ENCODE measurements at regions not wholly inside any gene's neighbourhood (a gene's known extent, or its start where the extent isn't known, plus 50 kb on each side); places are given as distances from the start of the nearest gene placed in this dataset.

DNA sequence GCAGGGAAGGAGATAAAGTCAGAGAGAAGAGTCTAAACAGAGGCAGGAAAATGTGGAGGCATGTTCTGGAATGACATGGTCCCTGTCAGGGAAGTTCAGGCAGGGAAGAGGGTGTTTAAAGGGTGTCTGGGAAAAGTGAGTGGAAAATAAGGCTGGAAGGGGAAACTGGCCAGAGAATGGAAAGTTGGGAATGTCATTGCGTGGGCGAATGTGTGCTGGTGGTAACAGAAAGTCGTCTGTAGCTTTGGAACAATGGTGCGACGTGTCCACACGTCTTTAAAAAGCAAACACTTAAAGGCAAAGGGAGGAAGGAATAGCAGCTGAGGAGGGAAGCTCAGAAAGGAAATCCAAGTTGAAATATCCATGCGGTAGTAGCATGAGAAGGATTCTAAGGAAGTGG lies 469.5 kb upstream of the SALL3 start:
- no peaks in the 10 kb centered on the region for H3K79me2 ChIP-seq (ENCODE audit: insufficient read depth, low read depth, low read length)
- CTCF ChIA-PET (ENCODE audit: unreplicated experiment), result no interaction called here
- BruUV-seq (replicated peaks), result no TSS peak

DNA sequence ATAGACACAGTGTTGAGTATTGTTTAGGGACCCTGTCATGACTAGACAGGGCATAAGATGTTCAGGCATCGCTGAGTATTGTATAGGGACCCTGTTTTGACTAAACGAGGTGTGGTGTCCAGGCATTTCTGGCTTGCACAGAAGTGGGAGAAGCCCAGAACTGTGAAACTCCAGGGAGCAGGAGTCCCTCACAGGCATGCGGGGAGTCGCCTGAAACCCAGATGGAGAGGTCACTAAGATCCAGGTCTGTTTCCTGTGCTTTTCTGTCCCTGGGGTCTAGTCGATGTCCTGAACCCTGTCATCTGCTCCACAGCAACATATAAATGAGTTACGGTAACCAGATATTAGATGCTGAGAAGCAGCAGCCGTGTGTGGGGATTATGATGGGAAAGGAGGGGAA lies 469.0 kb upstream of the SALL3 start:
- DNase-seq (ENCODE audit: low spot score), result no peak
- no TSS peak for BruUV-seq (replicated peaks)
- H3K79me2 ChIP-seq (ENCODE audit: insufficient read depth, low read depth, low read length), result no peaks in the 10 kb centered on the region
- intact Hi-C loops (cut with micrococcal nuclease; ENCODE audit: unreplicated experiment), result no loop called here
- no peak overlapping the region for H3K4me3 ChIP-seq (ENCODE audit: low read depth, low read length, poor library complexity, severe bottlenecking)
- no peaks in the 10 kb centered on the region for H3K36me3 ChIP-seq (ENCODE audit: insufficient read depth, low read length)
- TF ChIP-seq EZH2phosphoT487 (IDR thresholded peaks at IDR 0.05; ENCODE audit: borderline replicate concordance, low read depth, low read length) (no peak), CTCF (conservative IDR thresholded peaks at IDR 0.05; ENCODE audit: low read length) (no peak)
- H3K27ac ChIP-seq (ENCODE audit: low read depth, low read length, poor library complexity, severe bottlenecking), result no peak overlapping the region
- no peaks in the 10 kb centered on the region for H4K20me1 ChIP-seq (ENCODE audit: insufficient read depth, low read length)
- no peaks in the 10 kb centered on the region for H3K9me3 ChIP-seq (ENCODE audit: low read length)
- CTCF ChIA-PET (ENCODE audit: unreplicated experiment), result no interaction called here
- H3K9me2 ChIP-seq (ENCODE audit: insufficient read depth, low read length), result no peaks in the 10 kb centered on the region
- H3K4me1 ChIP-seq (ENCODE audit: insufficient read depth, low read length, poor library complexity, severe bottlenecking), result no peaks in the 10 kb centered on the region
- POLR2A ChIA-PET, result no interaction called here
- no peak overlapping the region for H3K4me2 ChIP-seq (ENCODE audit: low read length)
- no peak overlapping the region for H2AFZ ChIP-seq (ENCODE audit: low read length)

More for the DNA sequence above, 469.5 kb upstream of the SALL3 start:
- H3K36me3 ChIP-seq (ENCODE audit: insufficient read depth, low read length), result no peaks in the 10 kb centered on the region
- TF ChIP-seq EZH2phosphoT487 (IDR thresholded peaks at IDR 0.05; ENCODE audit: borderline replicate concordance, low read depth, low read length) (no peak), CTCF (conservative IDR thresholded peaks at IDR 0.05; ENCODE audit: low read length) (no peak)
- H3K4me2 ChIP-seq (ENCODE audit: low read length), result no peak overlapping the region
- no peaks in the 10 kb centered on the region for H4K20me1 ChIP-seq (ENCODE audit: insufficient read depth, low read length)
- H3K27ac ChIP-seq (ENCODE audit: low read depth, low read length, poor library complexity, severe bottlenecking), result no peak overlapping the region
- POLR2A ChIA-PET, result no interaction called here
- no peaks in the 10 kb centered on the region for H3K9me2 ChIP-seq (ENCODE audit: insufficient read depth, low read length)
- H3K9me3 ChIP-seq (ENCODE audit: low read length), result no peaks in the 10 kb centered on the region
- intact Hi-C loops (cut with micrococcal nuclease; ENCODE audit: unreplicated experiment), result no loop called here
- no peak overlapping the region for H3K4me3 ChIP-seq (ENCODE audit: low read depth, low read length, poor library complexity, severe bottlenecking)
- no peak overlapping the region for H2AFZ ChIP-seq (ENCODE audit: low read length)
- no peak for DNase-seq (ENCODE audit: low spot score)
- H3K4me1 ChIP-seq (ENCODE audit: insufficient read depth, low read length, poor library complexity, severe bottlenecking), result no peaks in the 10 kb centered on the region

GRCh38 chr18:78511666-78512601 lies 467.7 kb upstream of the SALL3 start:
- H3K4me3 ChIP-seq (ENCODE audit: low read depth, low read length, poor library complexity, severe bottlenecking), result no peak overlapping the region
- H4K20me1 ChIP-seq (ENCODE audit: insufficient read depth, low read length), result no peaks in the 10 kb centered on the region
- intact Hi-C loops (cut with micrococcal nuclease; ENCODE audit: unreplicated experiment), result no loop called here
- H3K36me3 ChIP-seq (ENCODE audit: insufficient read depth, low read length), result no peaks in the 10 kb centered on the region
- H3K9me2 ChIP-seq (ENCODE audit: insufficient read depth, low read length), result no peaks in the 10 kb centered on the region
- DNase-seq (ENCODE audit: low spot score), result no peak
- TF ChIP-seq EZH2phosphoT487 (IDR thresholded peaks at IDR 0.05; ENCODE audit: borderline replicate concordance, low read depth, low read length) (no peak), CTCF (conservative IDR thresholded peaks at IDR 0.05; ENCODE audit: low read length) (no peak)
- POLR2A ChIA-PET, result no interaction called here
- H2AFZ ChIP-seq (ENCODE audit: low read length), result no peak overlapping the region
- H3K9me3 ChIP-seq (ENCODE audit: low read length), result no peaks in the 10 kb centered on the region
- no peak overlapping the region for H3K4me2 ChIP-seq (ENCODE audit: low read length)
- no peaks in the 10 kb centered on the region for H3K79me2 ChIP-seq (ENCODE audit: insufficient read depth, low read depth, low read length)
- H3K27ac ChIP-seq (ENCODE audit: low read depth, low read length, poor library complexity, severe bottlenecking), result no peak overlapping the region
- no peaks in the 10 kb centered on the region for H3K4me1 ChIP-seq (ENCODE audit: insufficient read depth, low read length, poor library complexity, severe bottlenecking)
- BruUV-seq (replicated peaks), result no TSS peak
- CTCF ChIA-PET (ENCODE audit: unreplicated experiment), result no interaction called here
